Activated T-helper 2 cell treated with anti-CD3 and anti-CD28 coated beads, Interferon-gamma antibody, Interleukin-2, Interleukin-4, amounts not matched to agents 10 μg/mL and 5 μg/mL and 100 μg/mL, durations not matched to agents 14 hours and 24 hours and 36 hours (primary cell): ENCODE measurements at regions not wholly inside any gene's neighbourhood (a gene's known extent, or its start where the extent isn't known, plus 50 kb on each side); places are given as distances from the start of the nearest gene placed in this dataset.

Experiments used
- DNase-seq: peaks from one replicate; pipeline ENCODE4 v3.0.0; 2021; ENCODE audit warnings: low spot score
- H3K27ac Mint-ChIP-seq: one replicate; pipeline ENCODE4 v1.8.0; 2021; ENCODE audit warnings: mixed read lengths
- H3K27me3 Mint-ChIP-seq: one replicate; pipeline ENCODE4 v1.8.0; 2021; ENCODE audit warnings: low read depth, mixed read lengths
- H3K36me3 Mint-ChIP-seq: one replicate; pipeline ENCODE4 v1.8.0; 2021; ENCODE audit warnings: low read depth, mixed read lengths
- H3K4me1 Mint-ChIP-seq: one replicate; pipeline ENCODE4 v1.8.0; 2021; ENCODE audit warnings: low read depth, mixed read lengths
- H3K4me3 Mint-ChIP-seq: one replicate; pipeline ENCODE4 v1.8.0; 2021; ENCODE audit warnings: low read depth, mild to moderate bottlenecking, moderate library complexity, mixed read lengths
- H3K9me3 Mint-ChIP-seq: one replicate; pipeline ENCODE4 v1.8.0; 2021; ENCODE audit warnings: mixed read lengths
- intact Hi-C: fragments of 100-400 bp; cut with micrococcal nuclease; formaldehyde crosslinking; loops from one replicate; pipeline ENCODE4 v1.15.1; 2023

DNA sequence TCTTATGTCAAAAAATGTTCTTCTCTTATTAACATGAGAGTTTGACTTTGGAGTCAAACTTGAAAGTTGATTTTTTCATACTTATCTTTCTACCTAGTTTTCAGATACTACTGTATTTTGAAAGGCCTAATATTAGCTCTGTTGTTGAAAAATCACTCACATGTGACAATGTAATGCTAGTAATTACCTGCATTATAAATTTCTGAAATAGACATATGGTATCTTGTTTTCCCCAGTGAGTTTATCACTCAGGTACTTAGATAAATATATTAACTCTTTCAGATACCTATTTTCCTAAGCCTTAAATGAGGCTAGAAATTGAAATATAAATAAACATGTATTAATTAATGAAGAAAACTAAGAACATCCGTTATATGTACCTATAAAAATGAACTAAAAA is 2089.3 kb downstream of the MAT2B start:
- H3K27me3 Mint-ChIP-seq, result no peaks in the 10 kb centered on the region
- DNase-seq, result no peak
- intact Hi-C loops, result no loop called here
- no peak overlapping the region for H3K27ac Mint-ChIP-seq
- H3K4me1 Mint-ChIP-seq, result no peaks in the 10 kb centered on the region
- H3K4me3 Mint-ChIP-seq, result no peak overlapping the region
- H3K36me3 Mint-ChIP-seq, result no peaks in the 10 kb centered on the region
- peaks cover 11% of the 10 kb centered on the region for H3K9me3 Mint-ChIP-seq

DNA sequence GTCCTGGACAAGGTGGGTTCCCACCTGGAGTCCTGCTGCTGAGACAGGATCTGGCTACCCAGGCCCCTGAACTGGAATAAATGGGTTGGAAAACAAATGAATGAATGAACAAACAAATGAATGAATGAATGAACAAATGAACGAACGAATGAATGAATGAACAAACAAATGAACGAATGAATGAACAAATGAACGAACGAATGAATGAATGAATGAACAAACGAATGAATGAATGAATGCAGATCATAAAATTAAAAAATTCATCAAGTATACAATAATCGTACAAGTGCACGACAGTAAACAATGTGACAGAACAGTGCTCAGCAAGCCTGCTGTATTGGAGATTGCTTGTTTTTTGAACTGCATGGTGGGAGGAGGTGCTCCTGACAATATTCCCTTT is 2097.1 kb downstream of the MAT2B start:
- Mint-ChIP-seq H3K27me3 (no peaks in the 10 kb centered on the region), H3K4me3 (no peak overlapping the region), H3K4me1 (no peaks in the 10 kb centered on the region), H3K9me3 (peaks cover 39% of the 10 kb centered on the region), H3K36me3 (no peaks in the 10 kb centered on the region), H3K27ac (no peak overlapping the region)
- intact Hi-C loops, result no loop called here
- DNase-seq, result no peak

DNA sequence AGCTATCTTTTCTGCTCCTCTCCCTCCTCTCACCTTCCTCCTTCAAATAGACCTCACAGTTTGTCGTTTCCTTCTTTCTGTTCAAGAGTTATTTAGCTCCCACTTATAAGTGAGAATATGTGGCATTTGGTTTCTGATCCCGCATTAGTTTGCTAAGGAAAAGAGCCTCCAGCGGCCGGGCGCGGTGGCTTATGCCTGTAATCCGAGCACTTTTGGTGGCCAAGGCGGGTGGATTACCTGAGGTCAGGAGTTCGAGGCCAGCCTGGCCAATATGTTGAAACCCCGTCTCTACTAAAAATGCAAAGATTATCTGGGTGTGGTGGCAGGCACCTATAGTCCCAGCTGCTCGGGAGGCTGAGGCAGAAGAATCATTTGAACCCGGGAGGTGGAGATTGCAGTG is 2101.6 kb downstream of the MAT2B start:
- intact Hi-C loops, result no loop called here
- Mint-ChIP-seq H3K36me3 (no peaks in the 10 kb centered on the region), H3K4me3 (no peak overlapping the region), H3K9me3 (peaks cover 31% of the 10 kb centered on the region), H3K27me3 (no peaks in the 10 kb centered on the region), H3K4me1 (no peaks in the 10 kb centered on the region), H3K27ac (no peak overlapping the region)
- no peak for DNase-seq

DNA sequence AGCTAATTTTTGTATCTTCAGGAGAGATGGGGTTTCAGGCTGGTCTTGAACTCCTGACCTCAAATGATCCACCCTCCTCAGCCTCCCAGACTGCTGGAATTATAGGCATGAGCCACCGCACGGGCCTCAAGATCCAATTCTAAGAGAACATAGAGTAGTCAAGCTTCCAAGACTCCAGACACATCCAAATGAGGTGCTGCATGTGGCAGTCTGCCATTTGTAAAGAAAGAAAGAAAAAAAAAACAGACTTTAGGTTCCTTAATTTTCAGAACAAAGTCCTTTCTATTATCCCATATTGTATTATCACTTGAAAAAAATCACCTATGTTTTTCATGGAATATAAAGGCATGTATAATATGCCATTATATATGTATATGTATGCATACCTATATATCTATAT is 2104.5 kb downstream of the MAT2B start:
- intact Hi-C loops, result no loop called here
- H3K27me3 Mint-ChIP-seq, result no peaks in the 10 kb centered on the region
- H3K27ac Mint-ChIP-seq, result no peak overlapping the region
- DNase-seq, result no peak
- H3K36me3 Mint-ChIP-seq, result no peaks in the 10 kb centered on the region
- H3K4me1 Mint-ChIP-seq, result no peaks in the 10 kb centered on the region
- H3K9me3 Mint-ChIP-seq, result peaks cover 26% of the 10 kb centered on the region
- H3K4me3 Mint-ChIP-seq, result no peak overlapping the region

DNA sequence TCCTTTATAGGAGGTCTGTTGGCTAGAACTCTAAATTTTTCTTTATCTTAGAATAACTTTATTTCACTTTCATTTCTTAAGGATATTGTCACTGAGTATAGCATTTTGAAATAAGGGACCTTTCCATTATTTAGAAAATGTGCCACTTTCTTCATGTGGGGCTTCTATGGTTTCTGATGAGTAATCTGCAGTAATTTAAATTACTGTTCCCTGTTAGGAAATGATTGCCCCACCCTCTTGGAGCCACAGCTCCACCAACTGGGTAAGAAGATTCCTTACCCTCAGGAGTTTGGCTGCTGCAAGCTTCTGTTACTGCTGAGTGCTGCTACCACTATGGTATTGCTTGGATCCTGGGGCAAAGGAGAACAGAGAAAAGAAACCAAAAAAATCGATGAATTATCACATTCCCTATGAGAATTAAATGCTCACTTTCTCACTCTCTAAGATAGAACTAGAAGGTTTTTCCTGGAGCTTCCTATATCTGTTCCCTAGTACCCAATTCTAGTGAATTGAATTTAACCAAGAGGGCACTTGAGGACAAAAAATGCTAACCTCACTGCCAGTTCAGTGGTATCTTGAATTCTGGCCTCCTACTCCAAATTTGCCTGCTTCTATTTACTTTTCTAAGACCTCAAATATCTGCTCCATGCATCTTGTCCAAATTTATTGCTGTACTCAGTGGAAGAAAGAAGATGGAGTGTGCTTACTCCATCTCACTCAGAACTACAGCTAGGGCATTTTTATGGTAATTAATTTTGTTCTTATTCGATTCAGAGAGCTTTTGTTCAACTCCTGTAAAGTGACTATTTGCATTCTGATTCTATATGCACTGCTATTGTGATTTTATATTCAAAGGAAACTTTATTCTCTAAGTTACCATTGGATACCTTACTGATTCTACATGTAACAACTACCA is 2111.3 kb downstream of the MAT2B start:
- Mint-ChIP-seq H3K9me3 (peaks cover 16% of the 10 kb centered on the region), H3K4me3 (no peak overlapping the region), H3K36me3 (no peaks in the 10 kb centered on the region), H3K4me1 (no peaks in the 10 kb centered on the region), H3K27ac (no peak overlapping the region), H3K27me3 (no peaks in the 10 kb centered on the region)
- intact Hi-C loops, result no loop called here
- no peak for DNase-seq

DNA sequence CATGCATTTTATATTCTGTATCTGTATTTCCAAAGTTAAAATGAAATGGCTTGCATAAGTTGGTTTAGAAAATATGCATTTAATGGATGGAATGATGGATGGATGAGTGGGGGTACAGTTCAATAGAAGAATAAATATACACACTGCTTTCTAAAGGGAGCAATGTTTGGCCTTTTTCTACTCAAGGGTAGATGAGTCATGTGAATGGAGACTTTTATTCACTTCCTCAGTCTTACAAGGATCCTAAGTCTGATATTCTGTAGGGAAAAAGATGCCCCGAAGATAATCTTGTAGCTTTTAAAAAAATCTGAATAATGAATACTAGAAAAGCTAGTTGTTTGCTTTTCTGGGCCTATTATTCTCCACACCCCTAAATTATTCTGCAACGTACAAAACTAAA is 2112.1 kb downstream of the MAT2B start:
- Mint-ChIP-seq H3K27ac (no peak overlapping the region), H3K36me3 (no peaks in the 10 kb centered on the region), H3K4me1 (no peaks in the 10 kb centered on the region), H3K4me3 (no peak overlapping the region), H3K9me3 (peaks cover 20% of the 10 kb centered on the region), H3K27me3 (no peaks in the 10 kb centered on the region)
- DNase-seq, result no peak
- intact Hi-C loops, result no loop called here

DNA sequence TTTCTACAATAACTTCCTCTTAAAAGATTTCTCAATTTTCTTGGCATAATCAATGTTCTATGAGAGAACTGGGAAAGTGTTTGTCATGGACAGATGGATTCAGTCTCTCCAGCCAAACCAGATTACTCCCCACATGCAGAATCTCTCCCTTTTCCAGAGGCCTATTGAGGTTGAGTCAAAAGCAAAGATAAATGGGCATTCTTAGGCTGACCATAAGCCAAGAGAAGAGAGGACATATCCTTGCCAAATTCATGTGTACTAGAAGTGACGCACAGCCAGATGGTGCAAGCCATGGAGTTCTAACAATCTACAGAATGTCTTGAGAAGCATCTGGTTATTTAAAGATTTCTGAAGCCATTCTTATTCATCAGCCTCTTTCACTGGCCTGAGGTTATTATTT is 2115.0 kb downstream of the MAT2B start:
- H3K9me3 Mint-ChIP-seq, result peaks cover 17% of the 10 kb centered on the region
- no peak for DNase-seq
- H3K4me1 Mint-ChIP-seq, result peaks cover 1% of the 10 kb centered on the region
- no peaks in the 10 kb centered on the region for H3K36me3 Mint-ChIP-seq
- intact Hi-C loops, result no loop called here
- H3K4me3 Mint-ChIP-seq, result no peak overlapping the region
- H3K27me3 Mint-ChIP-seq, result no peaks in the 10 kb centered on the region
- no peak overlapping the region for H3K27ac Mint-ChIP-seq

DNA sequence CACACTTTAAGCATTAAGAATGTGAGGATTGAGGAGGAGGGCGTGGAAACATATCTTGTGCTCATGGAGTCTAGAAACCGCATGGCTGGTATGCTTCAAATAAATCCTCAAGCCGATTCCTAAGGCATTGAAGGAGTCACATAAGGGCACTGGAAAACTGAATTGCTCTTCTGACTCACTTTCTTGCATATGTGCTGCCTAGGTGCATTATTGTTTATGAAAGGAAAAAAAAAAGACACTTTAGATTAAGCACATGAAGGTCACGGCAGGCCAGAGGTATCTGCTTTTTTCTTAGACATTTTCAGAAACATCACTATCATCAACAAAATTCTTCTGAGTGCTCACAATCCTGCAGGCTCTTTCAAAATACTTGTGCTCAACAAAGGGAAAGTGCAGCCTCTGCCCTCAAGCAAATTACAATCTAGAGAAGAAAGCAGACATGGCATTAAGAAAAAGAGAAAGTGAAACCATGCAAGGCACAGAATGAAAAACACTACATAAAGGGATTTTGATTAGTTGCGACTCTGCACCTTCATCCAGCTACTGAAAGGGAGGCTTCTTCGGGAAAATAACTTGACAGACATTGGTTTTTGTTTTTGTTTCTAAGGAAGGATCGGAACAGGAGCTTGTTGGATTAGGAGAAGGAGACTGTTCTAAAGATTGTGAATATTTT is 2117.6 kb downstream of the MAT2B start:
- Mint-ChIP-seq H3K9me3 (peaks cover 15% of the 10 kb centered on the region), H3K36me3 (no peaks in the 10 kb centered on the region), H3K4me3 (no peak overlapping the region), H3K27ac (no peak overlapping the region), H3K27me3 (no peaks in the 10 kb centered on the region), H3K4me1 (peaks cover 1% of the 10 kb centered on the region)
- intact Hi-C loops, result no loop called here
- DNase-seq, result no peak

DNA sequence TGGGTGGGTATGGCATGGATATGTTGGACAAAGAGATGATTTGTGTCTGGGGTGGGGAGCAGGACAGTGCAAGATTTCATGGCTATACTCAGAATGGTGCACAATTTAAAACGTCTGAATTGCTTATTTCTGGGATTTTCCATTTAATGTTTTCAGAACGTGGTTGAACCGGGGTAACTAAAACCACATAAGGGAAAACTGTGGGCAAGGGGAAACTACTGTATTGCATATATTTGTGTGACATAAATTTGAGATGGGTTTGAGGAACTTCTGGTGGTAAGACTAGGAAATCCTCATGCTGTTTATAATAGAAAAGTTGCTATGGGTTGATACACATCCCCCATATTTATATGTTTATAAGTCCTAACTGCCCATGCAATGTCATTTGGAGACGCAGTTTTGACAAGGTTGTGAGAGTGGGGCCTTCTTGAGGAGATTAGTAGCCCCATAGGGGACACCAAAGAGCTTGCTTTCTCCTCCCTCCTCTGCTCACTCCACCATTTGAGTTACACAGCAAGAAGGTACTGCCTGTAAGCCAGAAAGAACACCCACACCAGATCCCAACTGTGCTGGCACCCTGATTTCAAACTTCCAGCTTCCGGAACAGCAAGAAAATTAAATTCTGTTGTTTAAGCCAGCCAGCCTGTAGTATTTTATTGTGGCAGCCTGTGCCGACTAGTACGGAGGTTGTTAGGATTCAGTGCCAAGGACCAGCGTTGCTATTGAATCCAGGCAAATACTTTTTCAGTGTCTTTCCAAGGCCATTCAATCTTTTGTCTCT is 2118.9 kb downstream of the MAT2B start:
- H3K27me3 Mint-ChIP-seq, result no peaks in the 10 kb centered on the region
- no peak overlapping the region for H3K27ac Mint-ChIP-seq
- peaks cover 1% of the 10 kb centered on the region for H3K4me1 Mint-ChIP-seq

DNA sequence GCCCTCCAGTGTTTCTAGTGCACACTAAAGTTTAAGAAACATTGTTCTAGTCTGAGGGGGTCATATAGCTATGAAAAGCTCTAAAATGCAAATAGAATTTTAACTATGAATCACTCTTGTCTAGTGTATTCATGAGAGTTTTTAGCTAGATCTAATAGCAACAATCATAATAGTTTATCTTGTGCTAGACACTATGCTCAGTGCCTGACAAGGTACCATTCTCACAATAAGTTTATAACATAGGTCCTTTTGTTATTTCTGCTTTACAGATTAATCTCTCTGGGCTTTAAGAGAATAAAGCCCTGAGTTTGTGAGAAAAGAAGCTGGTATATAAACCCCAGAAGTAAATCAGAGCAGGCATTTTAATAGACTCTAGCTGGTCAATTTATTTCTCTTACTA is 2120.7 kb downstream of the MAT2B start:
- no peak overlapping the region for H3K27ac Mint-ChIP-seq
- no peaks in the 10 kb centered on the region for H3K36me3 Mint-ChIP-seq
- H3K27me3 Mint-ChIP-seq, result no peaks in the 10 kb centered on the region
- no peak overlapping the region for H3K4me3 Mint-ChIP-seq
- intact Hi-C loops, result no loop called here
- peaks cover 1% of the 10 kb centered on the region for H3K4me1 Mint-ChIP-seq
- no peak for DNase-seq
- peaks cover 12% of the 10 kb centered on the region for H3K9me3 Mint-ChIP-seq

More for the DNA sequence above, 2118.9 kb downstream of the MAT2B start:
- DNase-seq, result no peak
- intact Hi-C loops, result no loop called here
- no peak overlapping the region for H3K4me3 Mint-ChIP-seq
- no peaks in the 10 kb centered on the region for H3K36me3 Mint-ChIP-seq
- peaks cover 15% of the 10 kb centered on the region for H3K9me3 Mint-ChIP-seq

DNA sequence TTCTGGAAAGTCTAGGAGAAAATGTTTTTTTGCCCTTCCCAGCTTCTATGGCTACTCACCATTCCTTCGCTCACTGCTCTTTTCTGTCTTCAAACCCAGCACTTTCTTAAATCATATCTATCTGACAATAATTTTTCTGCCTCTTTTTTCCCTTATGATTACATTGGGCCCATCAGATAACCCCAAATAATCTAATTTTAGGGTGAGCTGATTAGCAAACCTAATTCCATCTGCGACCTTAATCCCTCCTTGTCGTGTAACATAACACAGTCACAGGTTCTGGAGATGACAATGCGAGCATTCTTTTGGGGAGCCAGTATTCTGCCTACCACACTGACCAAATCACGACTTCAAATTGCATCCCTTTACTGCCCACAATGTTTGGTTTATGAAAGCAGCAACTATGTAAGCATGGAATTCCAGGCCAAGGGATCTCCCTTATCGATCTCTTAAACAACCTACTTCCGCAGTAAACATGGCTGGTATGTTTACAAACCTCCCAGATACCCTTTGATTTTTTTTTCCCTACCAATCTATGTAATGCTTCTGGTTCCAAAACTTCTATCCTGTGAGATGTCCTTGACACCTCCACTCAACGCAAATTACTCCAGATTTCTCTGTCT is 2122.2 kb downstream of the MAT2B start:
- H3K27me3 Mint-ChIP-seq, result no peaks in the 10 kb centered on the region
- no peak for DNase-seq
- peaks cover 8% of the 10 kb centered on the region for H3K9me3 Mint-ChIP-seq
- H3K4me3 Mint-ChIP-seq, result no peak overlapping the region
- H3K27ac Mint-ChIP-seq, result no peak overlapping the region
- intact Hi-C loops, result no loop called here
- peaks cover 1% of the 10 kb centered on the region for H3K4me1 Mint-ChIP-seq
- H3K36me3 Mint-ChIP-seq, result no peaks in the 10 kb centered on the region

DNA sequence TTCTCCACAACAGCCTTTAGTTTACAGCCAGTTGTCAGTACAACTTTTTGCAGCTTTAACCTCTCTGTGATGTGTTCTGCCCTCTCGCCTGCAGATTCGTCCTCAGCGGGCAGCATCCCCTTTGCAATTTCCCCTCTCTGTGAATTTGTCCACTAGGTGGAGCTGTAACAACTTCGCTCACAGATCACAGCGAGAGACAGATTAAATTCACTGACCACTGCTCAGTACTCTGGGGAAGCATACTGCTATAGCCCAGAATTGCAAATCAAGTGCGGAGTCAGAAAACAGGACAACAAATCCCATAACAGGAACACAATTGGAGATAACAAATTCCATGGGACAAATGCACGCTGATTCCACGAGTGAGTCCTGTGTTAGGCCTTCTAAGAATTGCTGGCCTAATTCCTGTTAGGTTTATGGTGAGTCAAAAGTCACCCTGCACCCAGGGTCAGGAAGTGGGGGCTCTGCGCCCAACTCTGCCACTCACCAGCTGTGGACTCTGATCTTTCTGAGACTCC is 2124.9 kb downstream of the MAT2B start:
- no peaks in the 10 kb centered on the region for H3K4me1 Mint-ChIP-seq
- intact Hi-C loops, result no loop called here
- no peak for DNase-seq
- H3K27me3 Mint-ChIP-seq, result no peaks in the 10 kb centered on the region
- H3K9me3 Mint-ChIP-seq, result peaks cover 3% of the 10 kb centered on the region
- H3K4me3 Mint-ChIP-seq, result no peak overlapping the region
- no peak overlapping the region for H3K27ac Mint-ChIP-seq
- H3K36me3 Mint-ChIP-seq, result no peaks in the 10 kb centered on the region
